ENCODE measurements at regions not wholly inside any gene's neighbourhood (a gene's known extent, or its start where the extent isn't known, plus 50 kb on each side); places are given as distances from the start of the nearest gene placed in this dataset.
A peak's percentile ranks its signal among the peaks of the same experiment; 100 is the strongest.

- no peak overlapping the region for H3K4me3 ChIP-seq (ENCODE audit: low read depth, low read length)
- TF ChIP-seq CTCF (IDR thresholded peaks at IDR 0.05; ENCODE audit: low read depth, low read length), result no peak
- H3K4me1 ChIP-seq, result peaks cover 5% of the 10 kb centered on the region; the same call in 1 of the 2 replicates
- H3K9me3 ChIP-seq, result no peaks in the 10 kb centered on the region
- no peaks in the 10 kb centered on the region for H3K27me3 ChIP-seq
- DNase-seq, result no peak
- H3K36me3 ChIP-seq, result no peaks in the 10 kb centered on the region
Measured at GRCh38 chr13:76762721-76763120, 123.5 kb downstream of the KCTD12 start.

- H3K36me3 ChIP-seq, result no peaks in the 10 kb centered on the region
- peaks cover 5% of the 10 kb centered on the region; the same call in 1 of the 2 replicates for H3K4me1 ChIP-seq
- no peak overlapping the region for H3K4me3 ChIP-seq (ENCODE audit: low read depth, low read length)
- no peak for DNase-seq
- no peaks in the 10 kb centered on the region for H3K9me3 ChIP-seq
- H3K27me3 ChIP-seq, result no peaks in the 10 kb centered on the region
- TF ChIP-seq CTCF (IDR thresholded peaks at IDR 0.05; ENCODE audit: low read depth, low read length), result no peak
Measured at GRCh38 chr13:76759877-76760276, 126.3 kb downstream of the KCTD12 start.

- Histone ChIP-seq H3K4me3 (ENCODE audit: low read depth, low read length) (no peak overlapping the region), H3K36me3 (no peaks in the 10 kb centered on the region), H3K9me3 (no peaks in the 10 kb centered on the region), H3K27me3 (no peaks in the 10 kb centered on the region), H3K4me1 (peaks cover 5% of the 10 kb centered on the region; the same call in 1 of the 2 replicates)
- TF ChIP-seq CTCF (IDR thresholded peaks at IDR 0.05; ENCODE audit: low read depth, low read length), result no peak
- no peak for DNase-seq
Measured at GRCh38 chr13:76758738-76759137, 127.5 kb downstream of the KCTD12 start.

- no peaks in the 10 kb centered on the region for H3K27me3 ChIP-seq
- no peaks in the 10 kb centered on the region for H3K9me3 ChIP-seq
- no peak for TF ChIP-seq CTCF (IDR thresholded peaks at IDR 0.05; ENCODE audit: low read depth, low read length)
- DNase-seq, result peak; percentile 55
- H3K4me3 ChIP-seq (ENCODE audit: low read depth, low read length), result no peak overlapping the region
- peaks cover 5% of the 10 kb centered on the region; the same call in 1 of the 2 replicates for H3K4me1 ChIP-seq
- no peaks in the 10 kb centered on the region for H3K36me3 ChIP-seq
Measured at GRCh38 chr13:76758257-76758656, 127.9 kb downstream of the KCTD12 start.

GRCh38 chr13:76756451-76756850 lies 129.8 kb downstream of the KCTD12 start:
- no peak for TF ChIP-seq CTCF (IDR thresholded peaks at IDR 0.05; ENCODE audit: low read depth, low read length)
- H3K36me3 ChIP-seq, result no peaks in the 10 kb centered on the region
- H3K9me3 ChIP-seq, result no peaks in the 10 kb centered on the region
- no peaks in the 10 kb centered on the region for H3K27me3 ChIP-seq
- DNase-seq, result no peak
- H3K4me1 ChIP-seq, result peaks cover 5% of the 10 kb centered on the region; the same call in 1 of the 2 replicates
- no peak overlapping the region for H3K4me3 ChIP-seq (ENCODE audit: low read depth, low read length)

- H3K36me3 ChIP-seq, result no peaks in the 10 kb centered on the region
- no peaks in the 10 kb centered on the region for H3K27me3 ChIP-seq
- H3K9me3 ChIP-seq, result no peaks in the 10 kb centered on the region
- peaks cover 5% of the 10 kb centered on the region; the same call in 1 of the 2 replicates for H3K4me1 ChIP-seq
- TF ChIP-seq CTCF (IDR thresholded peaks at IDR 0.05; ENCODE audit: low read depth, low read length), result no peak
- DNase-seq, result peak; percentile 9
- H3K4me3 ChIP-seq (ENCODE audit: low read depth, low read length), result no peak overlapping the region
Measured at GRCh38 chr13:76754414-76754813, 131.8 kb downstream of the KCTD12 start.
